AG04449 (cell line): ENCODE measurements at regions not wholly inside any gene's neighbourhood (a gene's known extent, or its start where the extent isn't known, plus 50 kb on each side); places are given as distances from the start of the nearest gene placed in this dataset.

Source experiments
- CTCF ChIA-PET: fragments of 350-600 bp; formaldehyde crosslinking; extraction: SDS; loops from one replicate; lab custom pipeline; 2021; ENCODE audit warnings: antibody characterized with exemption; lab: Yijun Ruan, JAX
- POLR2A ChIA-PET: fragments of 400-600, 350-600 bp; formaldehyde crosslinking; extraction: SDS; loops from one replicate; lab custom pipeline; 2020; ENCODE audit warnings: antibody characterized with exemption, inconsistent platforms; lab: Yijun Ruan, JAX
- DNase-seq: peaks from one replicate; pipeline ENCODE4 v3.0.0-alpha.2; 2010; ENCODE audit warnings: low read depth, low spot score
- H3K4me3 ChIP-seq: 2 replicates; pipeline ENCODE4 v1.5.1; 2011; ENCODE audit warnings: low read depth, mild to moderate bottlenecking, control low read depth, low read length
- TF ChIP-seq, protein P1 (sequence below): IDR thresholded peaks from one replicate; pipeline ENCODE4 v1.5.1; 2011; ENCODE audit warnings: mild to moderate bottlenecking, moderate library complexity, low read length, control low read depth, inconsistent platforms; ENCODE audit not compliant: insufficient read depth; ENCODE audit errors: missing control alignments

DNA sequence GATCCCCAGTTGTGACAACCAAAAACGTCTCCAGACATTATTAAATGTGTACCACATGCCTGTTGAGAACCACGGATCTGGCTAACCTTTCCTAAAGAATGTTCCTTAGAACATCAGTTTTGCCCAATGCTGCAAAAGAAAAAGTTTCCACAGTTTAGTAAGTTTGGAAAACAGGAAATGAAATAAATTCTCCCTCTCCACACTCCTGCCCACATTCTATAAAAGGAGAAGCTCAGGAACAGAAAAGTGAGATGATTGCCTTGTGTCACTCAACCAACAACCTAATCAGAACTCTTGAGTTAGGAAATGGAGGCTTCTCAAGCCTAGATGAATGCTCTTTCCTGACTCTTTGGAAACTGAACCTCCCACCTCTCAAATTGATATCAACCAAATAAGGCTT lies 56.1 kb upstream of the NFE2L2 start:
- no peak overlapping the region for H3K4me3 ChIP-seq
- DNase-seq: no peak
- TF ChIP-seq, protein P1, sequence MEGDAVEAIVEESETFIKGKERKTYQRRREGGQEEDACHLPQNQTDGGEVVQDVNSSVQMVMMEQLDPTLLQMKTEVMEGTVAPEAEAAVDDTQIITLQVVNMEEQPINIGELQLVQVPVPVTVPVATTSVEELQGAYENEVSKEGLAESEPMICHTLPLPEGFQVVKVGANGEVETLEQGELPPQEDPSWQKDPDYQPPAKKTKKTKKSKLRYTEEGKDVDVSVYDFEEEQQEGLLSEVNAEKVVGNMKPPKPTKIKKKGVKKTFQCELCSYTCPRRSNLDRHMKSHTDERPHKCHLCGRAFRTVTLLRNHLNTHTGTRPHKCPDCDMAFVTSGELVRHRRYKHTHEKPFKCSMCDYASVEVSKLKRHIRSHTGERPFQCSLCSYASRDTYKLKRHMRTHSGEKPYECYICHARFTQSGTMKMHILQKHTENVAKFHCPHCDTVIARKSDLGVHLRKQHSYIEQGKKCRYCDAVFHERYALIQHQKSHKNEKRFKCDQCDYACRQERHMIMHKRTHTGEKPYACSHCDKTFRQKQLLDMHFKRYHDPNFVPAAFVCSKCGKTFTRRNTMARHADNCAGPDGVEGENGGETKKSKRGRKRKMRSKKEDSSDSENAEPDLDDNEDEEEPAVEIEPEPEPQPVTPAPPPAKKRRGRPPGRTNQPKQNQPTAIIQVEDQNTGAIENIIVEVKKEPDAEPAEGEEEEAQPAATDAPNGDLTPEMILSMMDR: no peak
- POLR2A ChIA-PET: no interaction called here
- CTCF ChIA-PET: interaction anchor here (2.7 kb wide), 1 partner anchor 156 kb away, joined by 14 read pairs; no protein-coding TSS in a partner anchor

- TF ChIP-seq, protein P1: no peak
- no peak overlapping the region for H3K4me3 ChIP-seq
- no peak for DNase-seq
- CTCF ChIA-PET: no interaction called here
- POLR2A ChIA-PET: no interaction called here
These were observed 58.3 kb upstream of the NFE2L2 start for GRCh38 chr2:177322801-177323261.

DNA sequence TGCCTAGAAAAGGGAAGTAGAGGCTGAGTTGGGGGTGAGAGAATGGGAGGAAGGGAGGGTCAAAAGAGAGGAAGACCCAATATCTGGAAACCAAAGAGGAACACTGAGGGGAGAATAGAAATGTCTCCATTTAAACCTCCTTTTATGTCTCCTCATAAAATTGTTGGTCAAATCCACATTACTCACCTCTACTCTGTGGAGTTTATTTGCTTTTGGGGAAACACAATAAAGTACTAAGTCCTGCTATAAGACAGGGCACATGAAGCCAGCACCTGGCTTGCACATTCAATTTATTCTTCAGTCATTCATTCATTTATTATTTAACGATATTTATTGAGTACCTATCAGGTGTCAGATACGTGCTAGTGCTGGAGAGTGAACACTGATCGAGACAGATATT lies 60.3 kb upstream of the NFE2L2 start:
- POLR2A ChIA-PET: no interaction called here
- no peak for DNase-seq

DNA sequence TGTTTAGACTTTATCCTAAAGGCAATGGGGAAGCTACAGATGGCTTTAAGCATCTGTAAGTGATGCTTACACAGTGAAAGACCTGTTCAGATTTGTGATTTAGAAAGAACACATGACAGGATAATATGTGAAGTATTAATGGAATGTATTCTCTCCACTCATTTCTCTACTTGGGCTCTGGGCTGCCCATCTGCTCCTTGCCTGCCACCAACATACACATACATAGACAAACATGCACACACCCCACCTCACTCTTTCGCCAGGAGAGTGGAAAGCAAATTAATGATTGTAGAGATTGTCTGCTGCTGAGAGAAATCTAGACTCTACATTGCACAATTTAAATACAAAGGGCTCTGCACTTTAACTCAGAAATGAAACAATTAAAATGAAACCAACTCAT lies 61.0 kb upstream of the NFE2L2 start:
- TF ChIP-seq, protein P1: no peak
- POLR2A ChIA-PET: no interaction called here
- no peak overlapping the region for H3K4me3 ChIP-seq
- CTCF ChIA-PET: interaction anchor here (1.2 to 2.5 kb wide), 5 partner anchors 10 to 177 kb away, joined by 3 to 13 read pairs (median 6); partner anchors contain the start of gene NFE2L2
- no peak for DNase-seq

More for the DNA sequence above, 60.3 kb upstream of the NFE2L2 start:
- TF ChIP-seq, protein P1: no peak
- no peak overlapping the region for H3K4me3 ChIP-seq
- CTCF ChIA-PET: interaction anchor here (1.2 to 2.5 kb wide), 2 partner anchors 11 to 161 kb away, joined by 8 to 13 read pairs; no protein-coding TSS in a partner anchor

GRCh38 chr2:177326005-177326404 lies 61.5 kb upstream of the NFE2L2 start:
- no peak overlapping the region for H3K4me3 ChIP-seq
- TF ChIP-seq, protein P1: no peak
- DNase-seq: no peak
- POLR2A ChIA-PET: no interaction called here
- CTCF ChIA-PET: interaction anchor here (1.2 to 2.5 kb wide), 6 partner anchors 10 to 177 kb away, joined by 3 to 13 read pairs (median 6); partner anchors contain the start of gene NFE2L2

- H3K4me3 ChIP-seq: no peak overlapping the region
- POLR2A ChIA-PET: no interaction called here
- DNase-seq: no peak
- TF ChIP-seq, protein P1: no peak
- CTCF ChIA-PET: interaction anchor here (1.2 to 2.5 kb wide), 5 partner anchors 9 to 178 kb away, joined by 3 to 13 read pairs (median 6); partner anchors contain the start of gene NFE2L2
These were observed 62.1 kb upstream of the NFE2L2 start for GRCh38 chr2:177326591-177326990.
